ENCODE measurements at regions not wholly inside any gene's neighbourhood (a gene's known extent, or its start where the extent isn't known, plus 50 kb on each side); places are given as distances from the start of the nearest gene placed in this dataset.

DNA sequence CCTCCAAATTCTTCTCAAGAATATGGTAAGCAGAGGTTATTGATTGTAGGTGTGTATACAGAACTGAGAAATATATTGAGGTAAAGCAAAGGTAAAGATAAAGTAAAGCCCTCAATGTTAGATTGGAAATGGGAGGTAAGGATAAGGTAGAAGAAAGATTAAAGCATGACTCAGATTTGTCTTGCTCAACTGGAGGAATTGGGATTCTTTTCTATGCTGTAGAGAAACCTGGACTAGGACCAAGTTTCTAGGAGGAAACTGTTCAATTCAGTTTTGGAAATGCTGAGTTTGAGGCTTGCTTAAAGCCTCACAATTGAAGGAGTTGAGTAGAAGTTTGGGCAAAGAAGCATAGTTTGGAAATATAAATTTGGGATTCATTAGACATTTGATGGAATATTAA is 634.0 kb upstream of the PTCHD4 start:
- RAD21 ChIA-PET (ENCODE audit: unreplicated experiment), result no interaction called here
- SMC1A ChIA-PET (ENCODE audit: uncharacterized antibody, unreplicated experiment), result no interaction called here
- no peaks in the 10 kb centered on the region for H3K36me3 ChIP-seq (ENCODE audit: control insufficient read depth in 2 of 2, insufficient read depth in 2 of 2, low read length in 1 of 2)

GRCh38 chr6:48743738-48744137 is 632.7 kb upstream of the PTCHD4 start:
- no TSS peak for BruUV-seq (replicated peaks)
- SMC1A ChIA-PET (ENCODE audit: uncharacterized antibody, unreplicated experiment), result no interaction called here
- RAD21 ChIA-PET (ENCODE audit: unreplicated experiment), result no interaction called here
- no peak for TF ChIP-seq ZSCAN29 (IDR thresholded peaks at IDR 0.05)
- no peak for TF ChIP-seq PAX8 (IDR thresholded peaks at IDR 0.05)
- no peak for TF ChIP-seq CREB1 (IDR thresholded peaks at IDR 0.05; ENCODE audit: low read depth)
- no peak for TF ChIP-seq FOXK2 (IDR thresholded peaks at IDR 0.05)
- TF ChIP-seq PAX5 (IDR thresholded peaks at IDR 0.05; ENCODE audit: borderline replicate concordance, low read depth, low read length), result no peak
- no peak for TF ChIP-seq TCF3 (IDR thresholded peaks at IDR 0.05; ENCODE audit: borderline replicate concordance, insufficient read depth, low read depth, low read length)
- TF ChIP-seq EP300 (IDR thresholded peaks at IDR 0.05; ENCODE audit: borderline replicate concordance in 1 of 2, control insufficient read depth in 1 of 2, low read depth in 2 of 2, low read length in 2 of 2), result no peak
- no peak for TF ChIP-seq DPF2 (IDR thresholded peaks at IDR 0.05)
- TF ChIP-seq NKRF (conservative IDR thresholded peaks at IDR 0.05), result no peak
- no peak for TF ChIP-seq SMAD1 (IDR thresholded peaks at IDR 0.05; ENCODE audit: low read depth, partially characterized antibody)
- no peak for TF ChIP-seq NRF1 (conservative IDR thresholded peaks at IDR 0.05; ENCODE audit: low read depth, low read length)

More for the DNA sequence above, 634.0 kb upstream of the PTCHD4 start:
- H3K27ac ChIP-seq (ENCODE audit: control insufficient read depth, insufficient read depth), result no peak overlapping the region
- no TSS peak for BruUV-seq (replicated peaks)
- DNase-seq (ENCODE audit: low read depth, low spot score), result no peak
- H2AFZ ChIP-seq (ENCODE audit: control insufficient read depth, low read depth, low read length), result no peak overlapping the region
- TF ChIP-seq PAX8 (IDR thresholded peaks at IDR 0.05), result no peak
- TF ChIP-seq, protein P1, sequence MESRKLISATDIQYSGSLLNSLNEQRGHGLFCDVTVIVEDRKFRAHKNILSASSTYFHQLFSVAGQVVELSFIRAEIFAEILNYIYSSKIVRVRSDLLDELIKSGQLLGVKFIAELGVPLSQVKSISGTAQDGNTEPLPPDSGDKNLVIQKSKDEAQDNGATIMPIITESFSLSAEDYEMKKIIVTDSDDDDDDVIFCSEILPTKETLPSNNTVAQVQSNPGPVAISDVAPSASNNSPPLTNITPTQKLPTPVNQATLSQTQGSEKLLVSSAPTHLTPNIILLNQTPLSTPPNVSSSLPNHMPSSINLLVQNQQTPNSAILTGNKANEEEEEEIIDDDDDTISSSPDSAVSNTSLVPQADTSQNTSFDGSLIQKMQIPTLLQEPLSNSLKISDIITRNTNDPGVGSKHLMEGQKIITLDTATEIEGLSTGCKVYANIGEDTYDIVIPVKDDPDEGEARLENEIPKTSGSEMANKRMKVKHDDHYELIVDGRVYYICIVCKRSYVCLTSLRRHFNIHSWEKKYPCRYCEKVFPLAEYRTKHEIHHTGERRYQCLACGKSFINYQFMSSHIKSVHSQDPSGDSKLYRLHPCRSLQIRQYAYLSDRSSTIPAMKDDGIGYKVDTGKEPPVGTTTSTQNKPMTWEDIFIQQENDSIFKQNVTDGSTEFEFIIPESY (IDR thresholded peaks at IDR 0.05), result no peak
- TF ChIP-seq SIX5 (IDR thresholded peaks at IDR 0.05; ENCODE audit: low read depth, low read length, severe bottlenecking), result no peak
- TF ChIP-seq CHD4 (IDR thresholded peaks at IDR 0.05), result no peak
- no peak for TF ChIP-seq HDAC6 (IDR thresholded peaks at IDR 0.05; ENCODE audit: unreplicated experiment)
- no peaks in the 10 kb centered on the region for H3K79me2 ChIP-seq (ENCODE audit: control insufficient read depth, insufficient read depth, low read length)
- H3K4me2 ChIP-seq (ENCODE audit: control insufficient read depth, insufficient read depth), result no peak overlapping the region
- in situ Hi-C loops (cut with MboI) (no loop called here), intact Hi-C loops (cut with micrococcal nuclease; ENCODE audit: unreplicated experiment) (no loop called here)
- no peaks in the 10 kb centered on the region for H3K4me1 ChIP-seq (ENCODE audit: control insufficient read depth, insufficient read depth, low read length)
- no peaks in the 10 kb centered on the region for H3K27me3 ChIP-seq (replicated peaks in 1 of 2; ENCODE audit: control insufficient read depth in 2 of 2, insufficient read depth in 2 of 2, low read length in 1 of 2)
- no peak for ATAC-seq
- no peaks in the 10 kb centered on the region for H3K9me3 ChIP-seq (replicated peaks; ENCODE audit: control insufficient read depth, insufficient read depth, low read length)
- FAIRE-seq, result no peak
- ChIA-PET POLR2A (no interaction called here), CTCF (no interaction called here)
- no peak overlapping the region for H3K4me3 ChIP-seq
- H4K20me1 ChIP-seq (ENCODE audit: control insufficient read depth, insufficient read depth), result no peaks in the 10 kb centered on the region
- no peak overlapping the region for H3K9ac ChIP-seq (ENCODE audit: control insufficient read depth, insufficient read depth, low read length)

More at GRCh38 chr6:48743738-48744137, 632.7 kb upstream of the PTCHD4 start:
- in situ Hi-C loops (cut with MboI), result no loop called here
- ATAC-seq, result no peak
- POLR2A ChIA-PET, result no interaction called here
- H3K9ac ChIP-seq (ENCODE audit: control insufficient read depth, insufficient read depth, low read length), result no peak overlapping the region
- no peak for DNase-seq (ENCODE audit: low read depth, low spot score)
- no peaks in the 10 kb centered on the region for H3K36me3 ChIP-seq (ENCODE audit: control insufficient read depth in 2 of 2, insufficient read depth in 2 of 2, low read length in 1 of 2)
- FAIRE-seq, result no peak
- no peak overlapping the region for H3K27ac ChIP-seq (ENCODE audit: control insufficient read depth, insufficient read depth)
- WGBS (ENCODE audit: insufficient coverage, insufficient replicate concordance, low lambda C conversion rate, missing lambda C conversion rate), result 59% methylated on average over 3 of the region's 3 CpGs
- CTCF ChIA-PET, result no interaction called here
- H3K4me1 ChIP-seq (ENCODE audit: control insufficient read depth, insufficient read depth, low read length), result no peaks in the 10 kb centered on the region
- H2AFZ ChIP-seq (ENCODE audit: control insufficient read depth, low read depth, low read length), result no peak overlapping the region
- H3K27me3 ChIP-seq (replicated peaks in 1 of 2; ENCODE audit: control insufficient read depth in 2 of 2, insufficient read depth in 2 of 2, low read length in 1 of 2), result no peaks in the 10 kb centered on the region
- H3K4me2 ChIP-seq (ENCODE audit: control insufficient read depth, insufficient read depth), result no peak overlapping the region
- H3K79me2 ChIP-seq (ENCODE audit: control insufficient read depth, insufficient read depth, low read length), result no peaks in the 10 kb centered on the region
- H3K9me3 ChIP-seq (replicated peaks; ENCODE audit: control insufficient read depth, insufficient read depth, low read length), result no peaks in the 10 kb centered on the region
- H4K20me1 ChIP-seq (ENCODE audit: control insufficient read depth, insufficient read depth), result no peaks in the 10 kb centered on the region
- intact Hi-C loops (cut with micrococcal nuclease; ENCODE audit: unreplicated experiment), result no loop called here
- H3K4me3 ChIP-seq, result no peak overlapping the region

Data from GM12878 (cell line).